Cardiac fibroblast (primary cell): ENCODE measurements at regions not wholly inside any gene's neighbourhood (a gene's known extent, or its start where the extent isn't known, plus 50 kb on each side); places are given as distances from the start of the nearest gene placed in this dataset.
"Not testable (repeated sequence)": the region's sequence is repeated elsewhere in the genome, so short reads cannot be mapped to it uniquely, and the experiment has no call there.

Experiments
- DNase-seq, 2 donors: peaks; one replicate each; pipeline versions ENCODE4 v3.0.0 to v3.0.0-alpha.2; 2010; ENCODE audit warnings: low read depth in 2 of 2
- H3K4me3 ChIP-seq, 2 donors: replicated peaks in 1 of 2; 1 replicate in 1 of 2; 2 replicates in 1 of 2; pipeline ENCODE4 v1.5.1; 2011; ENCODE audit warnings: low read depth in 2 of 2, low read length in 2 of 2, mild to moderate bottlenecking in 2 of 2, moderate library complexity in 1 of 2
- CTCF ChIP-seq: IDR thresholded peaks from one replicate; pipeline ENCODE4 v1.5.1; 2011; ENCODE audit warnings: low read depth, mild to moderate bottlenecking, low read length, inconsistent platforms

- peak; percentile 66 to 69 for DNase-seq
- TF ChIP-seq CTCF: peak; percentile 73
- no peak overlapping the region for H3K4me3 ChIP-seq
Measured at GRCh38 chr10:28991333-28992270, 297.3 kb upstream of the LYZL1 start.

DNA sequence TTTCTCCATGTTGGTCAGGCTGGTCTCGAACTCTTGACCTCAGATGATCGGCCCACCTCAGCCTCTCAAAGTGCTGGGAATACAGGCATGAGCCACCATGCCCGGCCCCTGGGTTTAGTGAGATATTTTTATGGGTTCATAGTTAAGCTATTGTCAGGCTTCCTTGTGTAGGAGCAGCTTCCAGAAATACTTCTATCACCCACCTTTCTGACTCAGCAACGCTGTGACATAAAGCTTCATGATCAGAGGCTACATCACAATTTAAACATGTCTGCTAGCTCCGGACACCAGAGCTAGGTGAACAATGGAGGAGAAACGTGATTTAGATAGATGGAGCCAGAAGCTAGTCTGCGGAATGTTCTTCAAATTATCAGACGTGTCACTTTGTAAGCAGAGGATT, 295.8 kb upstream of the LYZL1 start:
- no peak overlapping the region for H3K4me3 ChIP-seq
- no peak for TF ChIP-seq CTCF
- no peak for DNase-seq

- DNase-seq: peak in 1 of 2 donors; percentile 24
- no peak overlapping the region for H3K4me3 ChIP-seq
- no peak for TF ChIP-seq CTCF
Measured at GRCh38 chr10:28993861-28994260, 295.0 kb upstream of the LYZL1 start.

DNA sequence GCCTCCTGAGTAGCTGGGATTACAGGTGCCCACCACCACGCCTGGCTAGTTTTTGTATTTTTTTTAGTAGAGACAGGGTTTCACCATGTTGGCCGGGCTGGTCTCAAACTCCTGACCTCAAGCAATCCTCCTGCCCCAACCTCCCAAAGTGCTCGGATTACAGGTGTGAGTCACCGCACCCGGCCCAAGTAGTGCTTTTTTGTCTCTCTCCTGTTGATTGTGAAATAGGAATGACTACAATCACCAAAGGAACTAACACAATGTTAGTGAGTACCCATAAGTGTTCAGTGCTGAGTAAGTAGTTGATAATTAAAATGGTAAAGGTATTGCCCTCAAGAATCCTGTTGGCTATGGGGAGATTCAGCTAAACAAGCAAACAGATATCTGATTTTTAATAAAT, 294.1 kb upstream of the LYZL1 start:
- H3K4me3 ChIP-seq: not testable (repeated sequence)
- peak in 1 of 2 donors; percentile 61 for DNase-seq

GRCh38 chr10:28995497-28995896, 293.4 kb upstream of the LYZL1 start:
- no peak overlapping the region for H3K4me3 ChIP-seq
- TF ChIP-seq CTCF: no peak
- DNase-seq: no peak

GRCh38 chr10:28996345-28996744, 292.5 kb upstream of the LYZL1 start:
- TF ChIP-seq CTCF: no peak
- DNase-seq: no peak
- no peak overlapping the region for H3K4me3 ChIP-seq

DNA sequence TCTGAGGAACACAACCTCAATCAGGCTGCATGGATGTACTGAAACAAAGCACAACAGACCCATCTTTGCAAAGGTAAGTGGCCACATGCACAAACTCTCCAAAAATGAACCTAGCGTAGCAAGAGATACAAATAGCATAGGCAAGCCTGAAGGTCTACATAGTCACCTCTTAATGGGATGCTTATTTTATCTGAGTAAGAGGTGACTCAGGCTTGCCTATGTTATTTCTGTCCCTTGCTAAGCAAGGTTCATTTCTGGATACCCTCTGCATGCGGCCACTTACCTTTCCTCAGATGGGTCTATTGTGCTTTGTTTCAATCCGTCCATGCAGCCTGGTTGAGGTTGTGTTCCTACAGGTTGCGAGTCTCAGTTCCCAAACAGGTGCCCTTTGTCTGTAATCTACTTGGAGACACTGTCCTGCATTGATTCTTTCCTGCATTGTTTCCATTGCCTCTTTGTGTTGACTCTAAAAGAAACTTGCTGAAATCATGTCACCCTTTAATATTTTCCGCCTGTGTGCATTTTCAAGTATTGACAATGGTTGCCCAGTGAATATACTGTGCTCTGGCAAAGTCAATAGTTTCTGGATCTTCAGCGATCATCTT, 291.8 kb upstream of the LYZL1 start:
- no peak for TF ChIP-seq CTCF
- no peak overlapping the region for H3K4me3 ChIP-seq
- peak in 1 of 2 donors; percentile 16 for DNase-seq
